ENCODE measurements at regions not wholly inside any gene's neighbourhood (a gene's known extent, or its start where the extent isn't known, plus 50 kb on each side); places are given as distances from the start of the nearest gene placed in this dataset.
"Not testable (repeated sequence)": the region's sequence is repeated elsewhere in the genome, so short reads cannot be mapped to it uniquely, and the experiment has no call there.

DNA sequence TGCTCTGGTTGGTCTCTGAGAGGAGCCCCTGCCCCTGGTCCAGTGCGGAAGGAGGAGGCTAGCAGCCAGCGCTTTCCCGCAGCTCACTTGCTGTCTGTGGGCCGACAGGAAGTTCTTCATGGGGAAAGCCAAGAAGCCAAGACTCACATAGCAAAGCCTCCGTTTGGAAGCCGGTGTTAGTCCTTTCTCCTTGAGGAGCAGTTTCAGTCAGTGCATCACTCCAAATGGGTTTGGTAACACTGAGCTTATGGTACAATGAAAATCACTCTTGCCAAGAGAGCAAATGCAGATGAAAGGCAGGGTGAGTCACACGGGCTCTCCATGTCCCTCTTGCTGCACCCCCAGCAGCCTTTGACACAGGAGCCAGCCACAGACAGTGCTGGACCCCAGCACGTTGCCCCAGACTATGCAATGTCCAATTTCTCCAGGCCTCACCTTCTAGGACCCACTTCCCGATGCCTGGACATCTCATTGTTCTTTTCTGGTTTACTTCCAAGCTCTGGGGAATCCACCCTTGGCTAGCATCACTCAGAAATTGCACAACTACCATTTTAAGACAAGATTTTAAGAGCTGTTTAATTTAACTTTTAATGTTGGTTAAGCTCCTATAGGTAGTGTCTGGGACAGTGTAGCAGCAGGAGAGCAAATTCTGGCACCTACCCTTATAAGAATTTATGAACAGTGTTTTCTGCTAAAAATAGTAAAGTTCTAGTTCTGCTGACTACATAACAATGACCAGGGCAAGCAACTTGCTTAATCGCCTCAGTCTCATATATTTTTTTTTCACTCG is 174.9 kb downstream of the ASB1 start:
- no peak for DNase-seq

DNA sequence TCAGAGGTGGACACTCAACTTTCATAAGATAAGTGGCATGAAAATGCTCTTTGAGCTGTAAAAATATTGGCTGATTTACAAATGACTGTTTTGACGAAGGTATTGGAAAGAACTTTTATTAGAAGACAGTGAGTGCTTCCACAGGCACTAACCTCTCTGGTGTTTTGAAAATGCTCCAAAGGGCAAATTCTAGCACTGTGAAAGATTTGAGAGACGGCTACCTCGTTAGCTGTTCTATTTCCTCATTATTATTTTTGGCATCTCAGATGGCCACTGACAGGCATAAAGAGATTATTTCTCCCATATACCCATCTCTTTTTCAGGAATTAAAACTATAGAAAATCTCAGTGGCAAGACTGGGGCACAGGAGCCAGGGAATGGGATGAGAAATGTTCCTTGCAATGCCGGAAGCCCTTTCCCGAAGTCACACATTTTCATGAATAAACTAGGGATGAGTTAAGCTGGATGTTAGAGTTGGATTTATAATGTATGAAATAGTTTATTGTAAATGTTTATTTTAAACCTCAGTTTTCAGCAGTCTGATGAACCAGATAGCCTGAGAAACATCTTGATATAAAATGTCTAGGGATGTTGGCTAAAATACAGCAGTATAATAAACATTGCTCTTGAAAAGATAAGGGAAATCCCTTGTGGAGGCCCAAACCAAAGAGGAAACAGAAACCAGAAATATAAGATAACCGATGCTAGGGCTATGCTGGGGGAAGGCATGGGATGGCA is 175.7 kb downstream of the ASB1 start:
- DNase-seq, result no peak

- no peak for DNase-seq
These were observed 176.9 kb downstream of the ASB1 start for GRCh38 chr2:238603596-238603995.

- no peak for DNase-seq
These were observed 179.6 kb downstream of the ASB1 start for GRCh38 chr2:238606311-238606710.

- DNase-seq, result no peak
These were observed 186.9 kb downstream of the ASB1 start for GRCh38 chr2:238613610-238614009.

- DNase-seq, result no peak
These were observed 187.6 kb downstream of the ASB1 start for GRCh38 chr2:238614376-238614775.

GRCh38 chr2:238615187-238615586 is 188.5 kb downstream of the ASB1 start:
- no peak for DNase-seq

DNA sequence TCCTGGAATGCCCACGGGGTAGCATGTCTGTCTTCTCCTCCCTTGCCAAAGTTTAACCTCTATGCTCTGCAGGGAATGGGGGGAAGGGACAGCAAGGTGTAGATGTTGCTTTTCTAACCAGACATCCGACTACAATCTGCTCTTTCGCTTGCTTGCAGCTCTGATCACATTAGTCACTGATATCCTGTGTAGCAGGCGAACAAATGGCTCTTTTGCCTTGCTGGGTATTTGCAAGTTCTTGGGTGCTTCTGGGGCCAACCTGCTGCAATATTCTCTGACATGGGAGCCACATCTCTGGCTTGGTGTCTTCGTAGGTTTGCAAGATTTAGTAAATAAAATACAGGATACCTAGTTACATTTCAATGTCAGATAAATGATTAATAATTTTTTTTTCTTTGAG is 190.0 kb downstream of the ASB1 start:
- DNase-seq, result no peak

DNA sequence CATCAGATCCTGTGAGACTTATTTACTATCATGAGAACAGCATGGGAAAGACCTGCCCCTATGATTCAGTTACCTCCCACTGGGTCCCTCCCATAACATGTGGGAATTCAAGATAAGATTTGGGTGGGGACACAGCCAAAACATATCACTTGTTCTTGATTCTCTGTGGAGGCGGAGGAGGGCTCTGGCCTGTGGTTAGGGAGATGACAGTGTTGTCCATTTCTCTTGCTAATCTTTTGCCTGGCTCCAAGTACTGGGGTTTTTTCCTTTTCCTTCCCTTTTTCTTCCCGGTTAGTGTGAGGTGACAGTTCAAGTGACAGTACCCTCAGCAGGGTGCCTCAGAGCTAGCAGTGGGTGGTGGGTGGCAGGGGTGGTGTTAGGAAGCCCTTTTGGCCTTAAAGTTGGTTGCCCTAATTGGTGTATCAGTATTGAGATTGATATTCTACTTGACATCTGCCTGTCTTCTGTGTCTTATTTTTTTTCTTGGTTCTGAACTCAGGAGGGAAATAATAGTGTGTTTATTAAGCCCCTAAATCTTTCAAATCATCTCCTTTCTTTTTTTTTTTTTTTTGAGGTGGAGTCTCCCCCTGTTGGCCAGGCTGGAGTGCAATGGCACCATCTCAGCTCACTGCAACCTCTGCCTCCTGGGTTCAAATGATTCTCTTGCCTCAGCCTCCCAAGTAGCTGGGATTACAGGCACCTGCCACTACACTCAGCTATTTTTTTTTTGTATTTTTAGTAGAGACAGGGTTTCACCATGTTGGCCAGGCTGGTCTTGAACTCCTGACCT is 192.0 kb downstream of the ASB1 start:
- DNase-seq, result not testable (repeated sequence)

- DNase-seq, result no peak
These were observed 201.2 kb downstream of the ASB1 start for GRCh38 chr2:238627899-238628298.

- DNase-seq, result no peak
These were observed 202.3 kb downstream of the ASB1 start for GRCh38 chr2:238629064-238629463.

- DNase-seq, result no peak
These were observed 204.9 kb downstream of the ASB1 start for GRCh38 chr2:238631491-238632180.

- DNase-seq, result no peak
These were observed 205.7 kb downstream of the ASB1 start for GRCh38 chr2:238632181-238633060.

DNA sequence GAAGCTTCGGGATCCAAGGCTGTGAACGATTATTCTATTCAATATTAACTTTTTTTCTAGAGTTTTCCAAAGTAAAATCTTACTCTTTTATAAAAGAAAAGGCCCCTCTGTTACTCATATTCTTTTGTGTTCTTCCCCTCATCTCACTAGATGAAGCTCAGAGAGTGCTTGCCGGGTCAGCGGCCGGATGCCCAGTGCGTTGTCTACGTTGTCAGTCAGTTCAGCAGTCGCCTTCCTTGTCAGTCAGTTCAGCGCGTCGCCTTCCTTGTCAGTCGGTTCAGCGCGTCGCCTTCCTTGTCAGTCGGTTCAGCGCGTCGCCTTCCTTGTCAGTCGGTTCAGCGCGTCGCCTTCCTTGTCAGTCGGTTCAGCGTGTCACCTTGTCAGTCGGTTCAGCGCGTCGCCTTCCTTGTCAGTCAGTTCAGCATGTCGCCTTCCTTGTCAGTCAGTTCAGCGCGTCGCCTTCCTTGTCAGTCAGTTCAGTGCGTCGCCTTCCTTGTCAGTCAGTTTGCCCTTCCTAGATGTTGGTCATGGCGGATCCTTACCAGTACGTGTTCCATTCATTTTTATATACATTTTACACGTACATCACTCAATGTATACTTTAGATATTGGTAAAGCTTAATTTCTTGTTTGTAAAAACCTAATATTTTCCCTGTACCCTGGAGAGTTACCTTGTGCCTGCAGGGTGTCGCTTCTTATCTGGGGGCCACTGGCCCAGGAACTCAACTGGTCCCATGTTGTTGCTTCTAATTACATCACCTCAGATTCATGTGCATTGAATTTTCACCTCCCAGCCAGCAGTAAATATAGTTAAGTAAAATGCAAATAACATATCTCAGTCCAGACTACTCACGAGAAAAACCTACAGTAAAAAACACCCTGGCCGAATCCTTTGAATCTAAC is 206.9 kb downstream of the ASB1 start:
- no peak for DNase-seq

GRCh38 chr2:238634701-238635357 is 208.1 kb downstream of the ASB1 start:
- DNase-seq, result no peak

DNA sequence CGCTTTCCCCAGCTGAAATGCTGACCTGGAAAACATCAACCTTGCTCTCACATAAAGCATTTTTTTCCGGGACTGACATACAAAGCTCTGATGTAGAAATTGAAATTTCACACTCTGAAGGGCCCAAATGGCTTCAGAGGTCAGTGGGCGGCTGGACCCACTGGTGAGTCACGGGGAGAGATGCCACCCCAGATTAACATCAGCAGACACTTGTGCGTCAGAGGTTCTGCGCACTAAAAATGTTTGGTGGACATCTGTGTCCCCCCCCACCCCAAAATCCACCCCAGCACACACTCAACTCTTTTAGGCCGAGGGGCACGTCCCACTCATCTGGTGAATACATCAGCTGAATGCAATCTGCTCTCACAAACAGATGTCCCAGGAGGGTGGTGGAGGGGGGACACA is 208.9 kb downstream of the ASB1 start:
- no peak for DNase-seq

GRCh38 chr2:238636269-238637073 is 209.7 kb downstream of the ASB1 start:
- DNase-seq, result no peak

GRCh38 chr2:238638100-238638981 is 209.5 kb upstream of the TWIST2 start:
- DNase-seq, result no peak
